Activated CD8-positive, alpha-beta memory T cell treated with anti-CD3 and anti-CD28 coated beads, Interleukin-2, amount 10 ng/mL, durations not matched to agents 7 days and 5 days (primary cell): ENCODE measurements at regions not wholly inside any gene's neighbourhood (a gene's known extent, or its start where the extent isn't known, plus 50 kb on each side); places are given as distances from the start of the nearest gene placed in this dataset.

Experiments
- ATAC-seq: fragments of 150-1000 bp; cut with Tn5 transposase; one replicate; pipeline ENCODE4 v1.10.0; 2021; ENCODE audit warnings: moderate library complexity
- CTCF ChIA-PET: fragments of 350-600 bp; sonication (Branson Sonifier 250); formaldehyde crosslinking; loops from one replicate; lab custom pipeline; 2021; ENCODE audit warnings: antibody characterized with exemption; lab: Charles Lee
- DNase-seq: peaks from one replicate; pipeline ENCODE4 v3.0.0-alpha.2; 2020
- H3K27ac Mint-ChIP-seq: one replicate; pipeline ENCODE4 v1.8.0; 2021; ENCODE audit warnings: mild to moderate bottlenecking, mixed read lengths
- H3K27me3 Mint-ChIP-seq: one replicate; pipeline ENCODE4 v1.8.0; 2021; ENCODE audit warnings: mixed read lengths
- H3K36me3 Mint-ChIP-seq: one replicate; pipeline ENCODE4 v1.8.0; 2021; ENCODE audit warnings: mild to moderate bottlenecking, mixed read lengths
- H3K4me1 Mint-ChIP-seq: one replicate; pipeline ENCODE4 v1.8.0; 2021; ENCODE audit warnings: mixed read lengths
- H3K4me3 Mint-ChIP-seq: one replicate; pipeline ENCODE4 v1.8.0; 2021; ENCODE audit warnings: mild to moderate bottlenecking, moderate library complexity, mixed read lengths
- H3K9me3 Mint-ChIP-seq: one replicate; pipeline ENCODE4 v1.8.0; 2022; ENCODE audit warnings: low read depth, mixed read lengths

DNA sequence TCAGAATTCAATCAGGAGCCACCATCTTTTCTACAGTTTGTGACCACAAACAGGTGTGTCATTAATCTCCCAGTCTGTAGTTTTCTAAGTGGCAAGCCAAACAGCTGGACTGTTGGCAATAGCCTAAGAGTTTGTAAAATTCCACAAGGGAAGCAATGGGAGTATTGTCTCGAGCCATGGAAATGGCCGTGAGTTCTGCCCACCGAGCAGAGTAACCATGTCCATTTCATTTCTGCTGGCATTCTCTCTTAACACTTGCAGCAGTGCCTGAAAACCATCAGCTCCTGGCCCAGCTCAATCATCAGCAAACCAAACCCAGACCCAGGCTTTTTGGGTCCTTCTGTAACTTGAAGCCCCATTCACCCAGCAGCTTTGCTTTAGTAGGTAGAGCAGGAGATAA lies 387.8 kb upstream of the CDH7 start:
- Mint-ChIP-seq H3K9me3 (peaks cover 5% of the 10 kb centered on the region), H3K27ac (no peak overlapping the region), H3K4me1 (no peaks in the 10 kb centered on the region), H3K4me3 (no peak overlapping the region), H3K36me3 (no peaks in the 10 kb centered on the region), H3K27me3 (no peaks in the 10 kb centered on the region)
- CTCF ChIA-PET, result no interaction called here
- ATAC-seq (no peak), DNase-seq (no peak)

DNA sequence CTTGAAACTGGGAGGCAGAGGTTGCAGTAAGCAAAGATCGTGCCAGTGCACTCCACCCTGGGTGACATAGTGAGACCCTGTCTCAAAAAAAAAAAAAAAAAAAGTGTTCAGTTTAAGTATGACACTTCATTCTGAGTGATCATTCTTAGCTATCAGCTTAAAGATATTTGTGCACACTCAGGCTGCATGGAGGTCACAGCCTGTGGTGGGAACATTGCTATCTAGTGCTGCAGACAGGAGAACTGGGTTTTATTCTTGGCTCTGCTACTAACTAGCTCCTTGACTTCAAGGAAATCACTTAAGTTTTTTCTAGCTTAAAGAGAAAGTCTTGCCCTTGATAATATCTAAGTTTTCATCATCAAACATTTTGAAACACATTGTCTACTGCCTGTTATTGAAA lies 391.3 kb upstream of the CDH7 start:
- Mint-ChIP-seq H3K27ac (no peak overlapping the region), H3K27me3 (no peaks in the 10 kb centered on the region), H3K4me3 (no peak overlapping the region), H3K9me3 (peaks cover 8% of the 10 kb centered on the region), H3K4me1 (no peaks in the 10 kb centered on the region), H3K36me3 (no peaks in the 10 kb centered on the region)
- no peak for ATAC-seq
- CTCF ChIA-PET, result no interaction called here
- no peak for DNase-seq

DNA sequence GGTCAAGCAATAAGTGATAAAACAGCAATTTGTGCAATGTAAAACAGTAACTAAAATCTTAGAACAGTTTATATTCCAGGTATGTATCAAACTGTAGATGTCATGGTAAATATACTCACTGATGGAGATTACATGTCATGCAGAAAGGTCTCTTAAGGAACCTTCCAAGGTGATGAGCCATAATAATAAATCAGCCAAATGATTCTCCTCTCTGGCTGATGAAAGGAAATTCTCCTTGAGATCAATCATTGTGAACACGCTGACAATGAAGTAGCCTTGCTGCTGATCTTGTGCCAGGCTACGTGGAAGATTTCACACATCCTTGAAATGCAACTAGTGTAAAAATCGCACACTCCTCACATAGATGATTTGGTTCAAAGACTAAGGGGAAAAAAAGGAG lies 392.5 kb upstream of the CDH7 start:
- no peaks in the 10 kb centered on the region for H3K4me1 Mint-ChIP-seq
- no peak overlapping the region for H3K4me3 Mint-ChIP-seq
- CTCF ChIA-PET, result no interaction called here
- no peaks in the 10 kb centered on the region for H3K36me3 Mint-ChIP-seq
- no peak for ATAC-seq
- H3K27me3 Mint-ChIP-seq, result no peaks in the 10 kb centered on the region
- DNase-seq, result no peak
- H3K9me3 Mint-ChIP-seq, result peaks cover 8% of the 10 kb centered on the region
- no peak overlapping the region for H3K27ac Mint-ChIP-seq

DNA sequence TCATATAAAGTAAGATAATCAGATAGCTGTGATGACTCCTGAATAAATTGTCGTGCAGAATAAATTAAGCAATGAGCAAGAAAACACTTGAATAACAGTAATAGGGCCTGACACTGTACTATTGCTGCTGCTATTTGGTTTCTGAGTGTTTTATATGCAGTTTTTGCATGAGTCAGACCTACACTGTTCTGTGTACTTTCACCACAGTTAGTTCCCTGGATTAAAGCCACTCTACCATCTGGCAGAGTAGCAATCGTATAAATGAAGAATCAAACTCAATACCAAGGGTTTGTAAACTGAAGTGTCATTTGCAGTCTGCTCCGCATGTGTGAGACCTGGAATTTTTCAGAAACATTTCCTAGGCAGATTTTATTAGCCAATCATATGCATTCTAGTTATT lies 398.6 kb upstream of the CDH7 start:
- CTCF ChIA-PET, result no interaction called here
- Mint-ChIP-seq H3K4me1 (no peaks in the 10 kb centered on the region), H3K27me3 (no peaks in the 10 kb centered on the region), H3K4me3 (no peak overlapping the region), H3K9me3 (peaks cover 6% of the 10 kb centered on the region), H3K27ac (no peak overlapping the region), H3K36me3 (no peaks in the 10 kb centered on the region)
- no peak for ATAC-seq
- DNase-seq, result no peak

DNA sequence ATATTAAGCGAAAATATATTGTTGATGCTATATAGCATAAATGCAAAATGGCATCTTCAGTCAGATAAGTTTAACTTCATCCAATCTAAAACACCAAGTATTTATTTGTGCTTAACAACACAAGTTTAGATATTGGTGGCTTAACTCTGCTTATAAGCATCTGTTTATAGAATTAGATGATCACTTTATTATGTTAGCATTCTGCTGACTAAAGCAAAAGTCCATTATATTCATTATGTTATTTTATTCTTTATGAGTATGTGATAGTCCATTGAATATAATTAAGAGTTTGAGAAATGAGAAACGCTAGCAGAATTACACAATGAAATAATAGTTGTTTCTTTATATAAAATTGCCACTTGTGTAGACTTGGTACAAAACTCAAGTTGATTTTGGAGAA lies 401.2 kb upstream of the CDH7 start:
- no peaks in the 10 kb centered on the region for H3K4me1 Mint-ChIP-seq
- H3K36me3 Mint-ChIP-seq, result no peaks in the 10 kb centered on the region
- peaks cover 6% of the 10 kb centered on the region for H3K9me3 Mint-ChIP-seq
- CTCF ChIA-PET, result no interaction called here
- no peak overlapping the region for H3K27ac Mint-ChIP-seq
- H3K27me3 Mint-ChIP-seq, result no peaks in the 10 kb centered on the region
- no peak for ATAC-seq
- H3K4me3 Mint-ChIP-seq, result no peak overlapping the region
- DNase-seq, result no peak

DNA sequence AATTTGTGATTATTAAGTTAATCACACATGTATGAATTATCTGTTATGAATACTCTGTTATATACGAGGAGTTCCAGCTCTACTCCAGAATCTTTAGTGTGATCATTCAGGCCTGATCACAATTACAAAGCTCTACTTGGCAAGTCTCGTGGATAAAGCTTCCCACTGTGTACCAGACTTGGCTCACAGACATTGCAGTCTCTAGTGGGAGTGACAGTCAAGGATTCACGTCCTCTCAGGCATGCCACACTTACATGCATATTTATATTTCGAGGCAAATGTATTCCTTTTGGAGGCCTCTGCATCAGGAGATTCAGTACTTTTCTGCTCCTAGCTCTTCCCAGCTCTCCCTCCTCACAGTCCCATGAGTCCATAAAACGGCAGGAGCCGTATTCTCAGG lies 403.4 kb upstream of the CDH7 start:
- no peaks in the 10 kb centered on the region for H3K27me3 Mint-ChIP-seq
- no peak for DNase-seq
- no peaks in the 10 kb centered on the region for H3K36me3 Mint-ChIP-seq
- H3K4me3 Mint-ChIP-seq, result no peak overlapping the region
- CTCF ChIA-PET, result no interaction called here
- no peaks in the 10 kb centered on the region for H3K4me1 Mint-ChIP-seq
- H3K9me3 Mint-ChIP-seq, result peaks cover 9% of the 10 kb centered on the region
- no peak for ATAC-seq
- H3K27ac Mint-ChIP-seq, result no peak overlapping the region

DNA sequence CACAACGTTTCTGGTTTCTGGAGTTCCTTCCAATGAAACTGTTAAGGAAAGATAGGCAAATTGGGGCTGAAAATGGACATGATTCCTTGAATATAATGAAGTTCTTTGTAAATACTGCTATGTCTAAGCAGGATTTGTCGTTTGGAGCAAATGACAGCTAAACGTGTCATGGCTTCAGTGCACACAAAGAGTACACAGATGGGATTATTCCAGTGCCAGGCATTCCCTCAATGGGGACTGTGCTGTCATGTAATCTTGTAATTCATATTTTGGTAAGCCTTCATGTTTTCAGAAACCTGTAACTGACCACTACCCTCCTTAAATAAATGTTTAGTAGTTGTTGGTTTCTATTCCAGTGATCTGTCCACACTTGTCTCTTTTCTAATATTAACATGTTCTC lies 404.7 kb upstream of the CDH7 start:
- DNase-seq, result no peak
- Mint-ChIP-seq H3K27ac (no peak overlapping the region), H3K4me3 (no peak overlapping the region), H3K27me3 (no peaks in the 10 kb centered on the region), H3K4me1 (no peaks in the 10 kb centered on the region), H3K36me3 (no peaks in the 10 kb centered on the region), H3K9me3 (peaks cover 8% of the 10 kb centered on the region)
- no peak for ATAC-seq
- CTCF ChIA-PET, result no interaction called here

DNA sequence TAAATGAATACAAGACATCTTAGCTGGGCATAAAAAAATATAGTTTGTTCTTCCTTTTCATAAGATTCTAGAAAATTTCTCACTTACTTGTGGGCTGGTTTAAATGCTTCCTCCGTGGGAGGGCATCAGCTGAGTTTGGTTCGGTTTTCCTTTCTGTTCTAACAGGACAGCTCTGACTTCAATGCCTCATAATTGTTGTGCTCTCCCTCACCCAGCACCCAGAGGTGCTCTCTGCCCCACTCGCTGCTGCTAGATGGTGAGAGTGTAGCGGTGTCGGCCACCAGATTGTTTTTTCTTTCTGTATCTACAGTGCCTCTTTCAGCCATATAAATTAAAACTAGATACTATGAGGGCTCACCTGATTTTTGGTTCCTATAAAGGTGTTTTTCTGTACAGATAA lies 407.2 kb upstream of the CDH7 start:
- no peaks in the 10 kb centered on the region for H3K36me3 Mint-ChIP-seq
- H3K9me3 Mint-ChIP-seq, result peaks cover 6% of the 10 kb centered on the region
- no peak for DNase-seq
- no peaks in the 10 kb centered on the region for H3K4me1 Mint-ChIP-seq
- no peaks in the 10 kb centered on the region for H3K27me3 Mint-ChIP-seq
- ATAC-seq, result no peak
- no peak overlapping the region for H3K27ac Mint-ChIP-seq
- CTCF ChIA-PET, result no interaction called here
- H3K4me3 Mint-ChIP-seq, result no peak overlapping the region

DNA sequence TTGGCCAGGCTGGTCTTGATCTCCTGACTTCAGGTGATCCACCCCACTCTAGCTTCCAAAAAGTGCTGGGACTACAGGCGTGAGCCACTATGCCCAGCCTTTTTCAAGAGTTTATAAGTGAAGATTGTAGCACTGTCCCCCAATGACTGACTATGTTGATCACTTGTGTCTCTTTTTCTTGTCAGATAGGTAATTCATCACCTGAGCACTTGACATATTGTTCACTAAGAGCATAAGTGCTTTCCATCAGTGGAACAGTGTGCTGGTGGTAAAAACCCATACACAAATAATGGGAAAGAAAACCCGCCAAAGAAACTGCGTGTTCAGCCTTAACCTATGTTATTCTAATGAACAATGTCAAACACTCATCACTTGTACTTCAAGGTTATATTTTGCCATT lies 414.4 kb upstream of the CDH7 start:
- H3K9me3 Mint-ChIP-seq, result peaks cover 6% of the 10 kb centered on the region
- no peak overlapping the region for H3K4me3 Mint-ChIP-seq
- H3K27ac Mint-ChIP-seq, result no peak overlapping the region
- CTCF ChIA-PET, result no interaction called here
- no peaks in the 10 kb centered on the region for H3K27me3 Mint-ChIP-seq
- DNase-seq (no peak), ATAC-seq (no peak)
- H3K4me1 Mint-ChIP-seq, result no peaks in the 10 kb centered on the region
- no peaks in the 10 kb centered on the region for H3K36me3 Mint-ChIP-seq

DNA sequence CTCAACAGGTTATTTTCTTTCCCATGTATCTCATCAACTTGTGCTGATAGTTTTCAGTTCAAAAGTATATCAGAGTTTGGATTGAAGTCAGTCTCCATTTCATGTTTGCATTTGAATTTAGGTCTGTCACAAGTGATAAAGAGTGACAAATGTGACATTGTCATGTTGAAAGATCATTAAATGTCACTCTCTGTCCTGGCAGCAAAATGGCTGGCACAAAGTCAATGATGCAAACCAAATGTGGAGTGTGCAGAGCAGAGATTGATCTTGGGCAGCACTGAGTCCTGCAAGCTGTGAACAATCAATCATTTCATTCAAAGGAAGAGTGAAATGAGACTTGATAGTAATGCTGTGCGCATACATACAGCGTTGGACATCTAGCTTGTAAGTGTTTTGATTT lies 421.8 kb upstream of the CDH7 start:
- CTCF ChIA-PET, result no interaction called here
- ATAC-seq, result no peak
- Mint-ChIP-seq H3K27ac (no peak overlapping the region), H3K27me3 (no peaks in the 10 kb centered on the region), H3K4me1 (no peaks in the 10 kb centered on the region), H3K4me3 (no peak overlapping the region), H3K36me3 (no peaks in the 10 kb centered on the region), H3K9me3 (peaks cover 9% of the 10 kb centered on the region)
- DNase-seq, result no peak

DNA sequence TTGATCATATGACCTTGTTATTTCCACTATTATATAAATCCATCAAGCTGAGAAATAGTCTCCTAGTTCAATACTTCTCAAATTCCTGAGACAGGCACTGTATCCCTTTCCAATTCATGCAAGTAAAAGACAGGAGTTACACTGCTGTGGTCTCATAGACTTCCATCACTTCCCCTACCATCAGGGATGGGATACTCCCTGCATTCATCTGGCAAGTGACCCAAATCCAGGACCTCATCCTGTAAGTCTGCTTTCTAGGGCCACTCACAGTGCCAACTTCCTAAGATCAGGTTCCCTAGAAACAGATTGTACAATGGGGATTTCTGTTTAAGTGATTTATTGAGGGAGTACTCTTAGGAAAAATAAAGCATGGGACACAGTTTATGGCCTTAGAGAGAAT lies 424.0 kb upstream of the CDH7 start:
- H3K9me3 Mint-ChIP-seq, result peaks cover 6% of the 10 kb centered on the region

DNA sequence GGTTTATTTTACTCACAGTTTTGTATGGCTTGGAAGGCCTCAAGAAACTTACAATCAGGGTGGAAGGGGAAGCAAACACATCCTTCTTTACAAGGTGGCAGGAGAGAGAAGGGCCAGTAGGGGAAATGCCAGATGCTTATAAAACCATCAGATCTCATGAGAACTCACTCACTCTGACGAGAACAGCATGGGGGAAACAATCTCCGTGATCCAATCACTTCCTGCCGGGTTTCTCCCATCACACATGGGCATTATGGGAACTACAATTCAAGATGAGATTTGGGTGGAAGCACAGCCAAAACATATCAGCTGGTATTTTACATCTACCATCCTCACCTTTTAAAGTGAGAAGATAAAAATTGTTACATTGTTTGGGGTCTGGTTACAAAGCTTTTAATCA lies 427.9 kb upstream of the CDH7 start:
- ATAC-seq (no peak), DNase-seq (no peak)
- Mint-ChIP-seq H3K27ac (no peak overlapping the region), H3K4me3 (no peak overlapping the region), H3K4me1 (no peaks in the 10 kb centered on the region), H3K36me3 (no peaks in the 10 kb centered on the region), H3K9me3 (no peaks in the 10 kb centered on the region), H3K27me3 (no peaks in the 10 kb centered on the region)
- CTCF ChIA-PET, result no interaction called here

More for the DNA sequence above, 424.0 kb upstream of the CDH7 start:
- H3K27ac Mint-ChIP-seq, result no peak overlapping the region
- no peaks in the 10 kb centered on the region for H3K27me3 Mint-ChIP-seq
- no peaks in the 10 kb centered on the region for H3K4me1 Mint-ChIP-seq
- no peak overlapping the region for H3K4me3 Mint-ChIP-seq
- no peaks in the 10 kb centered on the region for H3K36me3 Mint-ChIP-seq
- DNase-seq (no peak), ATAC-seq (no peak)
- CTCF ChIA-PET, result no interaction called here

DNA sequence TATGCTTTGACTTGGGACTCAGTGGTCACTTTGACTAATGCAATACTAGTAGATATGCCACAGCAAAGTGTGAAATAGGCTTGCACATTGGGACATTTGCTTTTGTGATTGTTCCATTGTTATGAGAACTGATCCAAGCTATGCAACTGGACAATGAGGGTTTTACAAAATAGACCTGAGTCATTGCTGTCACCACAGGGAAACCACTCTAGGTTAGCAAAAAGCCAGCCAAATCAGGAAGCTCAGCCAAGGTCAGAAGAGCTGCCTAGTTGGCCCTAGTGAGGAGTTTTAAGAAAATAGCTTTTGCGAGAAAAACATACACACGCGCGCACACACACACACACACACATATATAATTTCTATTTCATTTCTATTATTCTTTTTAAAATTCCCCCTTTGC lies 452.4 kb upstream of the CDH7 start:
- no peaks in the 10 kb centered on the region for H3K27me3 Mint-ChIP-seq
- no peak overlapping the region for H3K4me3 Mint-ChIP-seq
- H3K27ac Mint-ChIP-seq, result no peak overlapping the region
- ATAC-seq (no peak), DNase-seq (no peak)
- H3K4me1 Mint-ChIP-seq, result no peaks in the 10 kb centered on the region
- H3K9me3 Mint-ChIP-seq, result peaks cover 5% of the 10 kb centered on the region
- H3K36me3 Mint-ChIP-seq, result no peaks in the 10 kb centered on the region
- CTCF ChIA-PET, result no interaction called here

DNA sequence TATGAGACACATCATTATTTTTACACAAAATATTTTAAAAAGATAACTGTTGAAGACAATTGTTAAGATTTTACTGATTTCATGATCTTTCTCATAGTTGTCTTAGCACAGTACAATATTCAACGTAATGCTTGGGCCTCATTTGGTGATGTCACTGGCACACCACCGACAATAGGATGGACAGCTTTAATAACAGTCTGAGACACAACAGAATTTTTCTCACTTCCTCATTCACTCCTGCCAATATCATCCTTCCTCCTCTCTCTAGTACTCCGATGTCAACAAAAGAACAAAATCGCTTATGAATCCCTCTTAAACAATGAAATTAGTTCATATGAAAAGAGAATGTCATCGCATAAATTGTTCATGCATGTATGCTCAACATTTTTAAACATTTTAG lies 461.9 kb upstream of the CDH7 start:
- CTCF ChIA-PET, result no interaction called here
- Mint-ChIP-seq H3K36me3 (no peaks in the 10 kb centered on the region), H3K4me3 (no peak overlapping the region), H3K9me3 (peaks cover 11% of the 10 kb centered on the region), H3K27ac (no peak overlapping the region), H3K4me1 (no peaks in the 10 kb centered on the region), H3K27me3 (no peaks in the 10 kb centered on the region)
- DNase-seq (no peak), ATAC-seq (no peak)

DNA sequence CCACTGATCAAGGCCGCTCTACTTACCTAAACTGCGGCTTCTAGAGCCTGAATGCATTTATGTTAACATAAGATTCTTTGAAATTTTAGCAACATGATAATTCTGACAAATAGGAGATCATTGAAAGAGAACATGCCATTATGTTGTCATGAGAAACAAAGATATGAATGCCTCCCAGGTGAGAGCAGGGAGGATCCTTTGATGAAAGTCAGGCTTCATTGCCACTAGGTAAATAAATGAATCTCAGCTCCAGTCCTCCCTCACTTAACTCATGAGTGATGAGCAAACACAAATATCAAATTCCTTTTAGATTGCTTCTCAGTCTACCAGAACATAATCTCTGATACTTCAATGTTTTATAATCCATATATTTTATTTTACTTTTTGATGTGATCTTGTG lies 463.2 kb upstream of the CDH7 start:
- Mint-ChIP-seq H3K27ac (no peak overlapping the region), H3K9me3 (peaks cover 11% of the 10 kb centered on the region), H3K36me3 (no peaks in the 10 kb centered on the region), H3K27me3 (no peaks in the 10 kb centered on the region), H3K4me1 (no peaks in the 10 kb centered on the region), H3K4me3 (no peak overlapping the region)
- DNase-seq (no peak), ATAC-seq (no peak)
- CTCF ChIA-PET, result no interaction called here
